HG03066 (cell line): ENCODE measurements at regions not wholly inside any gene's neighbourhood (a gene's known extent, or its start where the extent isn't known, plus 50 kb on each side); places are given as distances from the start of the nearest gene placed in this dataset.
"Not testable (repeated sequence)": the region's sequence is repeated elsewhere in the genome, so short reads cannot be mapped to it uniquely, and the experiment has no call there.

Experiments used
- ATAC-seq: cut with Tn5 transposase; IDR thresholded peaks from one replicate; pipeline ENCODE4 v1.9.1; 2021; ENCODE audit warnings: low read depth; ENCODE audit not compliant: unreplicated experiment

- ATAC-seq, result no peak
Observed at GRCh38 chr18:1253827-1254226, 349.2 kb downstream of the ADCYAP1 start.

- no peak for ATAC-seq
Observed at GRCh38 chr18:1261054-1261453, 356.4 kb downstream of the ADCYAP1 start.

- no peak for ATAC-seq
Observed at GRCh38 chr18:1267021-1267420, 362.4 kb downstream of the ADCYAP1 start.

GRCh38 chr18:1270081-1270480, 365.4 kb downstream of the ADCYAP1 start:
- no peak for ATAC-seq

- no peak for ATAC-seq
Observed at GRCh38 chr18:1273469-1273868, 368.8 kb downstream of the ADCYAP1 start.

- ATAC-seq, result no peak
Observed at GRCh38 chr18:1292167-1292566, 387.5 kb downstream of the ADCYAP1 start.

GRCh38 chr18:1294229-1294628, 389.6 kb downstream of the ADCYAP1 start:
- ATAC-seq, result no peak

GRCh38 chr18:1296237-1296636, 391.6 kb downstream of the ADCYAP1 start:
- ATAC-seq, result no peak

GRCh38 chr18:1302861-1303260, 398.2 kb downstream of the ADCYAP1 start:
- no peak for ATAC-seq

- ATAC-seq, result no peak
Observed at GRCh38 chr18:1304392-1304992, 399.8 kb downstream of the ADCYAP1 start.

GRCh38 chr18:1306641-1307040, 402.0 kb downstream of the ADCYAP1 start:
- ATAC-seq, result no peak

- no peak for ATAC-seq
Observed at GRCh38 chr18:1308686-1309085, 404.0 kb downstream of the ADCYAP1 start.

GRCh38 chr18:1311376-1311775, 406.7 kb downstream of the ADCYAP1 start:
- ATAC-seq, result no peak

GRCh38 chr18:1335345-1335744, 430.7 kb downstream of the ADCYAP1 start:
- ATAC-seq, result not testable (repeated sequence)

- ATAC-seq, result no peak
Observed at GRCh38 chr18:1350931-1351450, 446.3 kb downstream of the ADCYAP1 start.

- no peak for ATAC-seq
Observed at GRCh38 chr18:1353025-1353424, 448.4 kb downstream of the ADCYAP1 start.

- ATAC-seq, result no peak
Observed at GRCh38 chr18:1357724-1358123, 453.1 kb downstream of the ADCYAP1 start.

GRCh38 chr18:1361936-1362335, 457.3 kb downstream of the ADCYAP1 start:
- ATAC-seq, result no peak

- peak; percentile 47 for ATAC-seq
Observed at GRCh38 chr18:1370552-1370951, 465.9 kb downstream of the ADCYAP1 start.

- no peak for ATAC-seq
Observed at GRCh38 chr18:1371724-1372123, 467.1 kb downstream of the ADCYAP1 start.

- no peak for ATAC-seq
Observed at GRCh38 chr18:1383465-1383864, 478.8 kb downstream of the ADCYAP1 start.

GRCh38 chr18:1388468-1388867, 483.8 kb downstream of the ADCYAP1 start:
- ATAC-seq, result not testable (repeated sequence)

- ATAC-seq, result no peak
Observed at GRCh38 chr18:1392046-1392445, 487.4 kb downstream of the ADCYAP1 start.
